Common myeloid progenitor, CD34-positive (primary cell): ENCODE measurements at regions not wholly inside any gene's neighbourhood (a gene's known extent, or its start where the extent isn't known, plus 50 kb on each side); places are given as distances from the start of the nearest gene placed in this dataset.

Experiments
- CTCF ChIA-PET: fragments of 350-600 bp; sonication (Branson Sonifier 250); formaldehyde crosslinking; loops from one replicate; lab custom pipeline; 2021; ENCODE audit warnings: antibody characterized with exemption; lab: Charles Lee
- POLR2A ChIA-PET: fragments of 350-600 bp; sonication (Branson Sonifier 250); formaldehyde crosslinking; loops from one replicate; lab custom pipeline; 2021; ENCODE audit warnings: antibody characterized with exemption; lab: Charles Lee
- DNase-seq, 3 donors: peaks; one replicate each; pipeline versions ENCODE4 v3.0.0 to v3.0.0-alpha.2; 2013
- H3K27ac ChIP-seq, 2 experiments: 1 replicate in 1 of 2; 2 replicates in 1 of 2; pipeline ENCODE4 v1.7.0; 2013; ENCODE audit warnings: inconsistent platforms in 2 of 2, low read length in 2 of 2, mild to moderate bottlenecking in 2 of 2, low read depth in 1 of 2, moderate library complexity in 1 of 2; ENCODE audit not compliant: severe bottlenecking in 2 of 2, insufficient read depth in 1 of 2, poor library complexity in 1 of 2
- H3K27me3 ChIP-seq, 5 experiments: replicated peaks in 2 of 5; 1 replicate in 3 of 5; 2 replicates in 2 of 5; pipeline versions ENCODE4 v1.6.1 to v1.7.0; 2013; ENCODE audit warnings: low read length in 4 of 5, mild to moderate bottlenecking in 2 of 5, moderate library complexity in 2 of 5, inconsistent platforms in 1 of 5; ENCODE audit not compliant: insufficient read depth in 5 of 5, control insufficient read depth in 4 of 5
- H3K36me3 ChIP-seq, 4 experiments: 1 replicate in 2 of 4; 2 replicates in 2 of 4; pipeline versions ENCODE4 v1.6.1 to v1.7.0; 2013; ENCODE audit warnings: low read length in 3 of 4, control low read depth in 1 of 4, mild to moderate bottlenecking in 1 of 4; ENCODE audit not compliant: control insufficient read depth in 4 of 4, insufficient read depth in 4 of 4
- H3K4me1 ChIP-seq, 4 experiments: 1 replicate in 3 of 4; 2 replicates in 1 of 4; pipeline versions ENCODE4 v1.6.1 to v1.7.1; 2013; ENCODE audit warnings: low read length in 3 of 4, mild to moderate bottlenecking in 3 of 4, control low read depth in 1 of 4, inconsistent platforms in 1 of 4, moderate library complexity in 1 of 4; ENCODE audit not compliant: control insufficient read depth in 4 of 4, insufficient read depth in 4 of 4; ENCODE audit errors: control extremely low read depth in 1 of 4
- H3K4me3 ChIP-seq, 7 experiments: 1 replicate in 4 of 7; 2 replicates in 3 of 7; pipeline versions ENCODE4 v1.5.1 to v1.7.0; 2013; ENCODE audit warnings: mild to moderate bottlenecking in 7 of 7, low read length in 6 of 7, moderate library complexity in 6 of 7, inconsistent platforms in 2 of 7, low read depth in 2 of 7, control low read depth in 1 of 7; ENCODE audit not compliant: insufficient read depth in 4 of 7, control insufficient read depth in 1 of 7; ENCODE audit errors: extremely low read depth in 1 of 7
- H3K9me3 ChIP-seq, 5 experiments: 1 replicate in 4 of 5; 2 replicates in 1 of 5; pipeline versions ENCODE4 v1.6.1 to v1.7.1; 2013; ENCODE audit warnings: low read length in 4 of 5, mild to moderate bottlenecking in 2 of 5, inconsistent platforms in 1 of 5, low read depth in 1 of 5, moderate library complexity in 1 of 5; ENCODE audit not compliant: control insufficient read depth in 4 of 5, insufficient read depth in 2 of 5; ENCODE audit errors: control extremely low read depth in 1 of 5
- WGBS: methylation state at CpG from one replicate; pipeline ENCODE4 v1.1.5; 2013; ENCODE audit not compliant: insufficient coverage; 5-methylcytosine and 5-hydroxymethylcytosine counted together

DNA sequence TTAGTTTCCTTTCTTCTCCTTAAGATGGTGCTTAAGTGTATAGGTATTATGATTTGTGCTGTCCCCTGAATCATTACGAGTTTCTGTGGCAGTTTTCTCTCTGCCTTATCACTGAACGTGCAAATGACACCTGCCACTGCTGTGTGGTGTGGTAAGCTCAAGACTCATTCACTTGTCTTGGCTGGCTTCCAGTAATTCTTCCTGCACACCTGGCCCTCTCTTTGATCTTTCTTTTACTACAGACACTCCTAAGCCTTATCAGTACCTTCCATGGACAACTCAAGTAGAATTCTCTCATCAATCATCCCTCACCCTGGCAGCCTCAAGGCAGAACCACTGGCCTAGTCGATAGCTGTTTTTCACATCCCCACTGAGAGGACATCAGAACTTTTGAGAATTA is 82.6 kb upstream of the ADAMTS19 start:
- Histone ChIP-seq H3K36me3 (no peaks in the 10 kb centered on the region), H3K27ac (no peak overlapping the region), H3K9me3 (no peaks in the 10 kb centered on the region), H3K4me1 (peaks cover 0 to 6% (median 0%) of the 10 kb centered on the region in 4 experiments), H3K27me3 (no peaks in the 10 kb centered on the region), H3K4me3 (no peak overlapping the region)
- CTCF ChIA-PET, result interaction anchor here (1.0 kb wide), 1 partner anchor 18 kb away, joined by 3 read pairs; no protein-coding TSS in a partner anchor
- POLR2A ChIA-PET, result interaction anchor here (0.6 kb wide), 1 partner anchor 472 kb away, joined by 6 read pairs; no protein-coding TSS in a partner anchor
- 5% methylated on average over 3 of the region's 3 CpGs for WGBS
- peak in 2 of 3 donors; percentile 5 to 13 for DNase-seq

DNA sequence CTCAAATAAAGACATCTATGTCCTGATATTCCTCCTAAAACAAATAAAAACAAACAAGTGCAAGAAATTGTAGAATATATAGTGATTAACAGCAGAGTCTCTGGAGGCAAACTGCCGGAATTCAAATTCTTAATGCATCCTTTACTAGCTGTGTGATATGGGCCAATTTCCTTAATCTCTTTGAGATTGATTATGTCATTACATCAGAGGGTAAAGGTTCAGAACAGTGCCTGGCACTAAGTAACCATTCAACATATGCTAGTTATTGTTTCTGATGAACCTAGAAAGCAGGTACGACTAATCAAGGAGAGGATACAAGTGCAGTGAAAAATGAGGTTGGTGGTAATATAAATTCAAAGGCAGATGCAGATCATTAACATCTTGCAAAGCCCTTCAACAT is 81.1 kb upstream of the ADAMTS19 start:
- no peak overlapping the region for H3K27ac ChIP-seq
- H3K4me3 ChIP-seq, result no peak overlapping the region
- no peaks in the 10 kb centered on the region for H3K9me3 ChIP-seq
- peaks cover 0 to 6% (median 0%) of the 10 kb centered on the region in 4 experiments for H3K4me1 ChIP-seq
- no peaks in the 10 kb centered on the region for H3K36me3 ChIP-seq
- no peak for DNase-seq
- ChIA-PET CTCF (no interaction called here), POLR2A (no interaction called here)
- no CpG with 5 or more reads among the region's 2 CpGs for WGBS
- H3K27me3 ChIP-seq, result no peaks in the 10 kb centered on the region

DNA sequence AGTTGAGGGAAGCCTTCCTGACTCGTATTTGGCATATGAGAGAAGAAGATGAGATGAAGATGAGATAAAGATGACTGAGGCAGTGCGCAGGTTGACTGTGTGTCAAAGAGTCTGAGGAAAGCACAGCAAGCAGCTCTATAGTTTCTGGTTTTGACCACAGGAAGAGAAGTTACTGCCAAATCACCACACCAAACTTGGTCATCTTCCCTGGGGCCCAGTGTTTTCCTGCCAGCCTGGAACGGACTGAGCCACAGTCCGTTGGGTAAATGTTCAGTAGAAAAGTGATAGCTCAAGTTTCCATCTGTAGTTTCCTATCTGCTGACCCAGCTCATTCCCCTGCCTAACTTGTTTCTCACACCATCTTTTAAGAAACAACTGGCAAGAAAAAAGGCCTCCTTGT is 80.7 kb upstream of the ADAMTS19 start:
- Histone ChIP-seq H3K27ac (no peak overlapping the region), H3K36me3 (no peaks in the 10 kb centered on the region), H3K27me3 (no peaks in the 10 kb centered on the region), H3K4me3 (no peak overlapping the region), H3K4me1 (peaks cover 0 to 6% (median 0%) of the 10 kb centered on the region in 4 experiments), H3K9me3 (no peaks in the 10 kb centered on the region)
- no peak for DNase-seq
- 100% methylated on average over 1 of the region's 4 CpGs for WGBS
- CTCF ChIA-PET, result no interaction called here
- POLR2A ChIA-PET, result interaction anchor here (0.6 kb wide), 1 partner anchor 1458 kb away, joined by 4 read pairs; no protein-coding TSS in a partner anchor

DNA sequence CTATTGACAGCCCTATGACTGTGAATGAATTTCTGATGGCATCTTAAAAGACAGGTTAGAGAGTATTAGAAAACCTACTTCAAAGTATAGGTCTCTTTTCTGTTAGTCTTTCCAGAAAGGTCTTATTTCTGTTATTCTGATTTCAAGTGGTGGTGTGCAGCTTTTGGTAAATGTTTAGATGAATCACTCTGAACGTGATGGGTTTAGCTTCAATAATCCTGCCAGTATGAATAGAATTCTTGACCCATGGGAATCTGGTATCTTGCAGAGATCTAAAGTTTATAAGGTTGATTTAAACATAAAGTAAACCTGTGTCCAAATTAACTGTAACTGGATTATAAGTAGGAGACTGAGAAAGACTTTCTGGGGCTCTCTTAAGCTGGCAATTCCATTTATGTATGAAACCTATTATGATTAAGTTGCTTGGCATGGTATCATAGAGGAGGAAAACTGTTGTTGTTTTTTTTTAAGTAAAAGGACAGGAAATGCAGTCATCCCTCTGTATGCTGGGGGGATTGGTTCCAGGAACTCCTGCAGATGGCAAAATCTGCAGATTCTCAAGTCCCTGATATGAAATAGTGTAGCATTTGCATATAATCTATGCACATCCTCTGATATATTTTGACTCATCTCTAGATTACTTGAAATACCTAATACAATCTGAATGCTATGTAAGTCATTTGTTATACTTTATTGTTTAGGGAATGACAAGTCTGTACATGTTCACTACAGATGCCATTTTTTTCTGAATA is 77.0 kb upstream of the ADAMTS19 start:
- Histone ChIP-seq H3K27me3 (no peaks in the 10 kb centered on the region), H3K9me3 (no peaks in the 10 kb centered on the region), H3K36me3 (no peaks in the 10 kb centered on the region), H3K4me3 (no peak overlapping the region), H3K4me1 (no peaks in the 10 kb centered on the region), H3K27ac (no peak overlapping the region)
- ChIA-PET POLR2A (no interaction called here), CTCF (no interaction called here)
- WGBS, result 83% methylated on average over 1 of the region's 1 CpG
- DNase-seq, result no peak

DNA sequence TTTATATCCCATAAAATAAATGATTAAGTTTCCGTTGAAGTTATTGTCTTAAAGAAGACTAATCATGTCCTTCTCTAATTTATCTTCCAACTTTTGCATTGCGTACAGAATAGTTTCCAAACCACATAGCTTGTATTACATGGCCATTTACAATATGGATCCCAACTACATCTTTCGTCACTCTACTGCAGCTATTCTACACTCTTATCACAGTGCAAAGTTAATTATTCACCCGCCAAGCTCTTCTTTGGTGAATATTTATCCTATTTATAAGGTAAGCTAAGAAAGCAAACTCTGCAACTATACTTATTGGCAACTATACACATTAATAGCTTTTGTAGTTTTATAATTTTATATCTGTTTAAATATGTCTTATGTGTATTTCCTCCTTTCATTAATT is 75.9 kb upstream of the ADAMTS19 start:
- POLR2A ChIA-PET, result no interaction called here
- DNase-seq, result no peak
- CTCF ChIA-PET, result no interaction called here

DNA sequence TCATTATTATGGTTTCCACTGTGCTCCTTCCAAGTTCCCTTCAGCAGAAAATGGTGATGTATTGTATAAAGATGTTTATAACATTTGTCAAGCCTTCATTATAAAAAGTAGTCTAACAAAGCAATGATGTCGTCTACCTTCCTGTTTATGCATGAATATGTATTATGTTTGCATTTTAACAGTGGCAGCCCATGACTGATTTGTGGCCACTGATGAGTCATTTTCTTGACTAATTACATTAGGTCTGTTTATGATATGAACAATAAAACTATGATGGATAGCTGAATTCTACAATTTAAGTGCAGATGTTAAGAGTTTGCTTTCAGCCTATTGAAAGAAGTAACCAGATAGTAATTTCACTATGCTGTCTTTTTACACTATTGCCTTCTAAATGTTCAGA is 75.4 kb upstream of the ADAMTS19 start:
- Histone ChIP-seq H3K36me3 (no peaks in the 10 kb centered on the region), H3K27me3 (no peaks in the 10 kb centered on the region), H3K4me1 (no peaks in the 10 kb centered on the region), H3K9me3 (no peaks in the 10 kb centered on the region), H3K27ac (no peak overlapping the region), H3K4me3 (no peak overlapping the region)
- 100% methylated on average over 1 of the region's 1 CpG for WGBS
- no peak for DNase-seq
- ChIA-PET POLR2A (no interaction called here), CTCF (no interaction called here)

More for the DNA sequence above, 75.9 kb upstream of the ADAMTS19 start:
- 93% methylated on average over 2 of the region's 4 CpGs for WGBS
- H3K4me3 ChIP-seq, result no peak overlapping the region
- H3K27me3 ChIP-seq, result no peaks in the 10 kb centered on the region
- no peak overlapping the region for H3K27ac ChIP-seq
- H3K9me3 ChIP-seq, result no peaks in the 10 kb centered on the region
- H3K4me1 ChIP-seq, result no peaks in the 10 kb centered on the region
- H3K36me3 ChIP-seq, result no peaks in the 10 kb centered on the region

DNA sequence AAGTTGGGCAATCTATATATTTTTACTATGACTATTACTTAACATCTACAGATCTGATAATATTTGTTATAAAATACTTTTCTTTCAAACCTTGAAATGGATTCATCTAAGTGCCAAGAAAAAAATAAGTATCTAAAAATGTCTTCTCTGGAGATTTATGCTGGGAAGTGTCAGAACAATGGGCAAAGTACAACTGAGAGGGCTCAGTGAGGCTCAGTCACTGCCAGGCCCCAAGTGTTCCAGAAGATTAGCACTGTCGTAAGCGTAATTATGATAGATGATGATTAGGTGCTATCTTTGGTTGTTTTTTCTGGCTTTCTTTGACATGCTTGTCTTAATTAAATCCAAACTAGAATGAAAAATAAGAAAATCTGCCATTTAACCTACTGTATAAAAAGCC is 72.2 kb upstream of the ADAMTS19 start:
- no CpG with 5 or more reads among the region's 2 CpGs for WGBS
- CTCF ChIA-PET, result no interaction called here
- POLR2A ChIA-PET, result no interaction called here
- Histone ChIP-seq H3K27ac (no peak overlapping the region), H3K4me3 (no peak overlapping the region), H3K9me3 (no peaks in the 10 kb centered on the region), H3K27me3 (no peaks in the 10 kb centered on the region), H3K36me3 (no peaks in the 10 kb centered on the region), H3K4me1 (no peaks in the 10 kb centered on the region)
- DNase-seq, result no peak
